B cell (primary cell): ENCODE measurements at regions not wholly inside any gene's neighbourhood (a gene's known extent, or its start where the extent isn't known, plus 50 kb on each side); places are given as distances from the start of the nearest gene placed in this dataset.

Source experiments
- ATAC-seq: fragments of 200-7000 bp; cut with Tn5 transposase; one replicate; pipeline ENCODE4 v1.10.0; 2021; ENCODE audit warnings: low read depth, mild to moderate bottlenecking, moderate number of reproducible peaks, moderate library complexity
- CTCF ChIA-PET: fragments of 350-600 bp; sonication (Branson Sonifier 250); formaldehyde crosslinking; loops from one replicate; lab custom pipeline; 2021; ENCODE audit warnings: antibody characterized with exemption, inconsistent platforms; lab: Charles Lee
- POLR2A ChIA-PET: fragments of 350-600 bp; sonication (Branson Sonifier 250); formaldehyde crosslinking; loops from one replicate; lab custom pipeline; 2021; ENCODE audit warnings: antibody characterized with exemption; lab: Charles Lee
- DNase-seq: peaks from one replicate; pipeline ENCODE4 v3.0.0; 2013
- H2AFZ ChIP-seq: 2 replicates; pipeline ENCODE4 v1.6.1; 2012; ENCODE audit warnings: mild to moderate bottlenecking, low read depth, low read length; ENCODE audit not compliant: insufficient read depth, poor library complexity, severe bottlenecking
- H3K27ac ChIP-seq, 2 donors: 1 replicate in 1 of 2; 2 replicates in 1 of 2; pipeline ENCODE4 v1.5.1; 2012 to 2013; ENCODE audit warnings: low read length in 2 of 2, mild to moderate bottlenecking in 2 of 2, moderate library complexity in 1 of 2
- H3K27me3 ChIP-seq, 4 experiments: fragments of 200-600 bp in 1 of 4; sonication (generic) in 1 of 4; replicated peaks in 1 of 4; 1 replicate in 2 of 4; 2 replicates in 2 of 4; pipeline versions ENCODE4 v1.6.1 to v1.7.0; 2013 to 2016; ENCODE audit warnings: low read length in 3 of 4, mild to moderate bottlenecking in 2 of 4, mixed read lengths in 1 of 4, moderate library complexity in 1 of 4; ENCODE audit not compliant: insufficient read depth in 4 of 4, control insufficient read depth in 3 of 4; ENCODE audit errors: control extremely low read depth in 1 of 4
- H3K36me3 ChIP-seq, 2 experiments: replicated peaks in 1 of 2; 1 replicate in 1 of 2; 2 replicates in 1 of 2; pipeline versions ENCODE4 v1.6.1 to v1.7.1; 2013; ENCODE audit warnings: low read length in 1 of 2; ENCODE audit not compliant: insufficient read depth in 2 of 2, control insufficient read depth in 1 of 2; ENCODE audit errors: control extremely low read depth in 1 of 2, extremely low read depth in 1 of 2
- H3K4me1 ChIP-seq, 2 donors: fragments of 200-600 bp in 1 of 2; sonication (generic) in 1 of 2; 1 replicate in 1 of 2; 2 replicates in 1 of 2; pipeline versions ENCODE4 v1.5.1 to v1.6.1; 2013 to 2017; ENCODE audit warnings: low read length in 2 of 2; ENCODE audit not compliant: control insufficient read depth in 2 of 2, insufficient read depth in 2 of 2
- H3K4me2 ChIP-seq: replicated peaks from 2 replicates; pipeline ENCODE3; 2012; ENCODE audit warnings: mild to moderate bottlenecking, low read depth, low read length; ENCODE audit not compliant: poor library complexity, severe bottlenecking
- H3K4me3 ChIP-seq, 5 experiments: fragments of 200-600 bp in 1 of 5; sonication (generic) in 1 of 5; 1 replicate in 3 of 5; 2 replicates in 2 of 5; pipeline versions ENCODE4 v1.5.1 to v1.7.0; 2011 to 2016; ENCODE audit warnings: low read length in 4 of 5, mild to moderate bottlenecking in 4 of 5, low read depth in 2 of 5, control low read depth in 1 of 5, moderate library complexity in 1 of 5; ENCODE audit not compliant: insufficient read depth in 1 of 5; ENCODE audit errors: control extremely low read depth in 1 of 5, extremely low read depth in 1 of 5
- H3K79me2 ChIP-seq: fragments of 200-600 bp; sonication (generic); one replicate; pipeline ENCODE4 v1.6.0; 2016; ENCODE audit warnings: low read length; ENCODE audit not compliant: control insufficient read depth, insufficient read depth
- H3K9ac ChIP-seq: fragments of 200-600 bp; sonication (generic); 2 replicates; pipeline ENCODE4 v1.6.1; 2017; ENCODE audit warnings: mild to moderate bottlenecking, low read length, moderate library complexity
- H3K9me3 ChIP-seq, 3 donors: one replicate each; pipeline versions ENCODE4 v1.6.1 to v1.7.1; 2013; ENCODE audit warnings: low read length in 2 of 3; ENCODE audit not compliant: control insufficient read depth in 2 of 3, insufficient read depth in 1 of 3; ENCODE audit errors: control extremely low read depth in 1 of 3
- H4K20me1 ChIP-seq: 2 replicates; pipeline ENCODE4 v1.6.0; 2012; ENCODE audit warnings: mild to moderate bottlenecking, low read length; ENCODE audit not compliant: insufficient read depth, control insufficient read depth, poor library complexity, severe bottlenecking
- H3K27ac Mint-ChIP-seq: one replicate; pipeline ENCODE4 v1.8.0; 2021; ENCODE audit warnings: mixed read lengths
- H3K27me3 Mint-ChIP-seq: one replicate; pipeline ENCODE4 v1.8.0; 2021; ENCODE audit warnings: mixed read lengths
- H3K4me1 Mint-ChIP-seq: one replicate; pipeline ENCODE4 v1.8.0; 2021; ENCODE audit warnings: mixed read lengths
- H3K4me3 Mint-ChIP-seq: one replicate; pipeline ENCODE4 v1.8.0; 2021; ENCODE audit warnings: mixed read lengths
- H3K9me3 Mint-ChIP-seq: one replicate; pipeline ENCODE4 v1.8.0; 2022; ENCODE audit warnings: mixed read lengths; ENCODE audit not compliant: insufficient read depth
- CTCF ChIP-seq: fragments of 200-600 bp; IDR thresholded peaks from one replicate; pipeline ENCODE4 v1.8.0; 2022; ENCODE audit warnings: antibody characterized with exemption, mild to moderate bottlenecking
- EZH2 ChIP-seq: IDR thresholded peaks from 2 replicates; pipeline ENCODE4 v1.6.1; 2012; ENCODE audit warnings: borderline replicate concordance, low read depth, mild to moderate bottlenecking, moderate library complexity, low read length; ENCODE audit not compliant: insufficient read depth, poor library complexity, severe bottlenecking
- WGBS: methylation state at CpG from one replicate; pipeline ENCODE4 v1.1.5; 2013; ENCODE audit warnings: missing lambda C conversion rate; ENCODE audit not compliant: insufficient coverage; 5-methylcytosine and 5-hydroxymethylcytosine counted together
- intact Hi-C: fragments of 100-400 bp; cut with micrococcal nuclease; formaldehyde crosslinking; loops from one replicate; pipeline ENCODE4 v1.10.0; 2022

- no peak overlapping the region for H3K27ac ChIP-seq
- DNase-seq (no peak), ATAC-seq (no peak)
- no peaks in the 10 kb centered on the region for H3K79me2 ChIP-seq
- no peaks in the 10 kb centered on the region for H3K36me3 ChIP-seq
- Mint-ChIP-seq H3K9me3 (no peaks in the 10 kb centered on the region), H3K27ac (no peak overlapping the region), H3K4me3 (no peak overlapping the region), H3K4me1 (no peaks in the 10 kb centered on the region), H3K27me3 (peaks cover 30% of the 10 kb centered on the region)
- POLR2A ChIA-PET: no interaction called here
- no peaks in the 10 kb centered on the region for H4K20me1 ChIP-seq
- TF ChIP-seq EZH2: no peak
- H3K4me3 ChIP-seq: no peak overlapping the region
- CTCF ChIA-PET: no interaction called here
- H3K4me1 ChIP-seq: no peaks in the 10 kb centered on the region
- peaks cover 0 to 4% (median 0%) of the 10 kb centered on the region in 3 donors for H3K9me3 ChIP-seq
- H3K4me2 ChIP-seq: no peak overlapping the region
- no peak overlapping the region for H3K9ac ChIP-seq
- intact Hi-C loops: no loop called here
- WGBS: 84% methylated on average over 9 of the region's 9 CpGs
- H2AFZ ChIP-seq: no peak overlapping the region
- H3K27me3 ChIP-seq: peaks cover 0 to 8% (median 2%) of the 10 kb centered on the region in 4 experiments
Measured at GRCh38 chr1:18536915-18537314, 56.2 kb downstream of the KLHDC7A start.

- CTCF ChIA-PET: interaction anchor here (0.6 kb wide), 1 partner anchor 20 kb away, joined by 3 read pairs; no protein-coding TSS in a partner anchor
- Histone ChIP-seq H3K27me3 (peaks cover 0 to 10% (median 5%) of the 10 kb centered on the region in 4 experiments), H3K4me1 (no peaks in the 10 kb centered on the region), H4K20me1 (no peaks in the 10 kb centered on the region), H2AFZ (no peak overlapping the region), H3K79me2 (no peaks in the 10 kb centered on the region), H3K4me3 (no peak overlapping the region), H3K9me3 (peaks cover 0 to 4% (median 0%) of the 10 kb centered on the region in 3 donors), H3K36me3 (no peaks in the 10 kb centered on the region), H3K27ac (no peak overlapping the region), H3K4me2 (no peak overlapping the region), H3K9ac (no peak overlapping the region)
- no peaks in the 10 kb centered on the region for H3K4me1 Mint-ChIP-seq
- WGBS: 76% methylated on average over 15 of the region's 16 CpGs
- ATAC-seq (no peak), DNase-seq (no peak)
- intact Hi-C loops: no loop called here
- H3K9me3 Mint-ChIP-seq: no peaks in the 10 kb centered on the region
- POLR2A ChIA-PET: no interaction called here
- no peak for TF ChIP-seq CTCF
- no peak for TF ChIP-seq EZH2
- H3K27ac Mint-ChIP-seq: no peak overlapping the region
- no peak overlapping the region for H3K4me3 Mint-ChIP-seq
- H3K27me3 Mint-ChIP-seq: peaks cover 37% of the 10 kb centered on the region
Measured at GRCh38 chr1:18537386-18538306, 56.9 kb downstream of the KLHDC7A start.
